ENCODE measurements at regions not wholly inside any gene's neighbourhood (a gene's known extent, or its start where the extent isn't known, plus 50 kb on each side); places are given as distances from the start of the nearest gene placed in this dataset.

GRCh38 chr1:87787551-87787950 lies 458.9 kb downstream of the LMO4 start:
- DNase-seq, result no peak
- Mint-ChIP-seq H3K36me3 (ENCODE audit: low read depth) (no peaks in the 10 kb centered on the region), H3K4me1 (ENCODE audit: low read depth) (no peaks in the 10 kb centered on the region), H3K27ac (no peak overlapping the region), H3K9me3 (no peaks in the 10 kb centered on the region), H3K4me3 (no peak overlapping the region), H3K27me3 (peaks cover 4% of the 10 kb centered on the region)
- no peaks in the 10 kb centered on the region for H3K9me3 ChIP-seq (ENCODE audit: control insufficient read depth in 1 of 2, insufficient read depth in 1 of 2, low read length in 2 of 2)
- H3K4me1 ChIP-seq (ENCODE audit: insufficient read depth, low read length), result no peaks in the 10 kb centered on the region
- no peaks in the 10 kb centered on the region for H3K36me3 ChIP-seq (ENCODE audit: insufficient read depth, low read length)
- intact Hi-C loops (cut with DNase I, micrococcal nuclease), result no loop called here
- H3K27ac ChIP-seq (ENCODE audit: low read depth in 1 of 2, low read length in 2 of 2), result no peak overlapping the region
- ATAC-seq (ENCODE audit: poor library complexity), result no peak
- H3K4me3 ChIP-seq (ENCODE audit: low read length), result no peak overlapping the region
- POLR2A ChIA-PET, result no interaction called here
- no peak for TF ChIP-seq CTCF (IDR thresholded peaks at IDR 0.05)
- no peaks in the 10 kb centered on the region for H3K27me3 ChIP-seq (ENCODE audit: control insufficient read depth in 1 of 2, insufficient read depth in 2 of 2, low read length in 2 of 2)
- CTCF ChIA-PET, result no interaction called here

DNA sequence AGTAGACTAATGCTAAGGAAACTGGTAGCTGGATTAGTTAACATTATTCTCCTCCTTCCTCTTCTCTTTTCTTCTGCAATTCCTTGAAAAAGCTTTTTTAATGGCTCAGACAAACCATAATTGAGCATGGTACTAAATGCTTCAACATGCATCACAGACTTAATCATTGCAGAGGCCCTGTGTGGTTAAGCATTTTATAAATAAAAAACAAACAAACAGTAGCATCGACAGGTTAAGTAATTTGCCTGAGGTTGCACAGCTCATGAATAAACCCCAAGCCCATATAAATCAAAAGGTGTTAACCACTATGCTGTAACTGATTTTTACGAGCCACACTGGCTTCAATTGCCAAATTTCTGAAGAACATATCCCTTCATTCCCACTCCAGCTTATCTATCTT lies 462.1 kb downstream of the LMO4 start:
- ChIA-PET POLR2A (no interaction called here), CTCF (no interaction called here)
- H3K4me1 ChIP-seq (ENCODE audit: insufficient read depth, low read length), result no peaks in the 10 kb centered on the region
- H3K36me3 ChIP-seq (ENCODE audit: insufficient read depth, low read length), result no peaks in the 10 kb centered on the region
- Mint-ChIP-seq H3K27me3 (no peaks in the 10 kb centered on the region), H3K27ac (no peak overlapping the region), H3K4me3 (no peak overlapping the region), H3K4me1 (ENCODE audit: low read depth) (no peaks in the 10 kb centered on the region), H3K9me3 (no peaks in the 10 kb centered on the region), H3K36me3 (ENCODE audit: low read depth) (no peaks in the 10 kb centered on the region)
- no peaks in the 10 kb centered on the region for H3K9me3 ChIP-seq (ENCODE audit: control insufficient read depth in 1 of 2, insufficient read depth in 1 of 2, low read length in 2 of 2)
- TF ChIP-seq CTCF (IDR thresholded peaks at IDR 0.05), result no peak
- DNase-seq, result no peak
- no peak for ATAC-seq (ENCODE audit: poor library complexity)
- intact Hi-C loops (cut with DNase I, micrococcal nuclease), result no loop called here
- H3K4me3 ChIP-seq (ENCODE audit: low read length), result no peak overlapping the region
- no peaks in the 10 kb centered on the region for H3K27me3 ChIP-seq (ENCODE audit: control insufficient read depth in 1 of 2, insufficient read depth in 2 of 2, low read length in 2 of 2)
- no peak overlapping the region for H3K27ac ChIP-seq (ENCODE audit: low read depth in 1 of 2, low read length in 2 of 2)

GRCh38 chr1:87791931-87792740 lies 463.5 kb downstream of the LMO4 start:
- TF ChIP-seq CTCF (IDR thresholded peaks at IDR 0.05), result no peak
- DNase-seq, result no peak
- H3K27me3 ChIP-seq (ENCODE audit: control insufficient read depth in 1 of 2, insufficient read depth in 2 of 2, low read length in 2 of 2), result no peaks in the 10 kb centered on the region
- no peaks in the 10 kb centered on the region for H3K36me3 Mint-ChIP-seq (ENCODE audit: low read depth)
- H3K27ac ChIP-seq (ENCODE audit: low read depth in 1 of 2, low read length in 2 of 2), result no peak overlapping the region
- no peaks in the 10 kb centered on the region for H3K4me1 ChIP-seq (ENCODE audit: insufficient read depth, low read length)
- ATAC-seq (ENCODE audit: poor library complexity), result no peak
- no peaks in the 10 kb centered on the region for H3K9me3 Mint-ChIP-seq
- no peaks in the 10 kb centered on the region for H3K36me3 ChIP-seq (ENCODE audit: insufficient read depth, low read length)
- H3K4me3 Mint-ChIP-seq, result no peak overlapping the region
- POLR2A ChIA-PET, result no interaction called here
- H3K27me3 Mint-ChIP-seq, result no peaks in the 10 kb centered on the region
- intact Hi-C loops (cut with DNase I, micrococcal nuclease), result no loop called here
- no peak overlapping the region for H3K27ac Mint-ChIP-seq
- H3K4me3 ChIP-seq (ENCODE audit: low read length), result no peak overlapping the region
- no peaks in the 10 kb centered on the region for H3K9me3 ChIP-seq (ENCODE audit: control insufficient read depth in 1 of 2, insufficient read depth in 1 of 2, low read length in 2 of 2)
- CTCF ChIA-PET, result no interaction called here
- H3K4me1 Mint-ChIP-seq (ENCODE audit: low read depth), result no peaks in the 10 kb centered on the region

Measured in CD4-positive, alpha-beta T cell (primary cell).